Esophagus squamous epithelium (tissue), 5 donors: ENCODE measurements at regions not wholly inside any gene's neighbourhood (a gene's known extent, or its start where the extent isn't known, plus 50 kb on each side); places are given as distances from the start of the nearest gene placed in this dataset.

Experiments used
- DNase-seq: peaks from one replicate; lab custom pipeline; 2025; lab: John Stamatoyannopoulos, UW
- H3K27ac ChIP-seq, 4 donors: fragments of 200-600 bp; sonication (generic); one replicate each; pipeline ENCODE4 v1.5.1; 2016 to 2019; ENCODE audit warnings: mild to moderate bottlenecking in 1 of 4
- H3K27me3 ChIP-seq, 4 donors: fragments of 200-600 bp; sonication (generic); 1 replicate in 3 of 4; 2 replicates in 1 of 4; pipeline versions ENCODE4 v1.5.1 to v1.6.0; 2017 to 2021; ENCODE audit warnings: antibody characterized with exemption in 1 of 4
- H3K36me3 ChIP-seq, 3 donors: fragments of 200-600 bp; sonication (generic); one replicate each; pipeline ENCODE4 v1.5.1; 2016 to 2019
- H3K4me1 ChIP-seq, 3 donors: fragments of 200-600 bp; sonication (generic); one replicate each; pipeline ENCODE4 v1.5.1; 2017 to 2019
- H3K4me3 ChIP-seq, 4 donors: fragments of 200-600 bp; sonication (generic); 1 replicate in 3 of 4; 2 replicates in 1 of 4; pipeline ENCODE4 v1.5.1; 2016 to 2019; ENCODE audit warnings: mild to moderate bottlenecking in 2 of 4, moderate library complexity in 1 of 4
- H3K9me3 ChIP-seq, 3 donors: fragments of 200-600 bp; sonication (generic); one replicate each; pipeline ENCODE4 v1.5.1; 2016 to 2019
- POLR2A ChIP-seq, 4 donors: fragments of 450-650 bp; IDR thresholded peaks; one replicate each; pipeline ENCODE4 v1.6.1; 2017; ENCODE audit warnings: antibody characterized with exemption in 4 of 4, mild to moderate bottlenecking in 4 of 4, moderate library complexity in 3 of 4
- WGBS, 2 donors: methylation state at CpG; one replicate each; pipeline ENCODE4 v1.1.5; 2018; 5-methylcytosine and 5-hydroxymethylcytosine counted together
- intact Hi-C: fragments of 100-400 bp; cut with DNase I; formaldehyde crosslinking; loops from one replicate; pipeline ENCODE4 v1.15.0; 2022
- TF ChIP-seq, protein P1 (sequence below), 6 experiments: fragments of 450-650 bp in 4 of 6; fragments of 200-600 bp in 2 of 6; sonication (generic) in 2 of 6; IDR thresholded peaks; one replicate each; pipeline ENCODE4 v1.5.1; 2016 to 2019; ENCODE audit warnings: antibody characterized with exemption in 6 of 6, mild to moderate bottlenecking in 4 of 6, moderate library complexity in 4 of 6
- donor health status: DM: yes; HTN: yes; CAD: no.

DNA sequence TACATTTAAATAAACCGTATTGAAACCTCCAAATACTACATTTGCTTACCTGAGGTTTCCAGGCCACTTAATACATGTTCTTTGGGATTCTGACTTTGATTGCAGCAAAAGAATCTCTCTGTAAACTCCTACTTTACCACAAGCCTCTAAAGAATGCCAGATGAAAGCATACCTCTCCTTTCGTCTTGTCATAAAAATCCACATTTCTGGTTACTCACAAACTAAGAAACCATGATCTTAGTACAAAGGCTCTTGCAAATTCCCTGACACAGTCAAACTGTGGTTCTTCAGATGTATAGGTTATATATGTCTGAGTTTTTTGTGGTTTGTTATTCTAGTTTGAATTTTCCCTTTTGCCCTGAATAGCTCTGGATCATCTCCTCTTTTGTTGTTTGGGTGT lies 188.4 kb downstream of the RAP2B start:
- H3K36me3 ChIP-seq = no peaks in the 10 kb centered on the region
- H3K4me1 ChIP-seq = no peaks in the 10 kb centered on the region
- WGBS, 2 donors = 76 to 84% methylated on average over 2 of the region's 2 CpGs
- H3K9me3 ChIP-seq = no peaks in the 10 kb centered on the region
- no peak overlapping the region for H3K27ac ChIP-seq
- no peak overlapping the region for H3K4me3 ChIP-seq
- TF ChIP-seq POLR2A (IDR thresholded peaks at IDR 0.05) = no peak
- TF ChIP-seq, protein P1, sequence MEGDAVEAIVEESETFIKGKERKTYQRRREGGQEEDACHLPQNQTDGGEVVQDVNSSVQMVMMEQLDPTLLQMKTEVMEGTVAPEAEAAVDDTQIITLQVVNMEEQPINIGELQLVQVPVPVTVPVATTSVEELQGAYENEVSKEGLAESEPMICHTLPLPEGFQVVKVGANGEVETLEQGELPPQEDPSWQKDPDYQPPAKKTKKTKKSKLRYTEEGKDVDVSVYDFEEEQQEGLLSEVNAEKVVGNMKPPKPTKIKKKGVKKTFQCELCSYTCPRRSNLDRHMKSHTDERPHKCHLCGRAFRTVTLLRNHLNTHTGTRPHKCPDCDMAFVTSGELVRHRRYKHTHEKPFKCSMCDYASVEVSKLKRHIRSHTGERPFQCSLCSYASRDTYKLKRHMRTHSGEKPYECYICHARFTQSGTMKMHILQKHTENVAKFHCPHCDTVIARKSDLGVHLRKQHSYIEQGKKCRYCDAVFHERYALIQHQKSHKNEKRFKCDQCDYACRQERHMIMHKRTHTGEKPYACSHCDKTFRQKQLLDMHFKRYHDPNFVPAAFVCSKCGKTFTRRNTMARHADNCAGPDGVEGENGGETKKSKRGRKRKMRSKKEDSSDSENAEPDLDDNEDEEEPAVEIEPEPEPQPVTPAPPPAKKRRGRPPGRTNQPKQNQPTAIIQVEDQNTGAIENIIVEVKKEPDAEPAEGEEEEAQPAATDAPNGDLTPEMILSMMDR (IDR thresholded peaks at IDR 0.05) = no peak
- no peak for DNase-seq
- no peaks in the 10 kb centered on the region for H3K27me3 ChIP-seq
- intact Hi-C loops = no loop called here

DNA sequence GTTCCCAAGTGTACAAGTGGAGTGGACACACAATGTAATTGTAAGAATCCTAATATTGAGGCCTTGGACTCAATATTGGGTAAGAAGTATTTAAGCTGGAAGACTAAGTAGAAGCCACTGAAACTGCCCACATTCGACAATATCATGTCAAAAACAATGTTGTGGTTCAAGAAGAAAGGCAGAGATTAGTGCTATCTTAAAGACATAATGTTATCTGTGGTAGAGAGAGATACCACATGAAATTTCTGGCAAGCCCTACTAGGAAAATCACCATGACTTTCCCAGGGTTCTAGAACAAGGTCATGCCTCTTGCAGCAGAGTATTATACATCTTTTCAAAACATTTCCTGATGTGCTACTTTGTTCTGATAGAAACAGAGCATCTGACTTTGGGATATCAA lies 192.6 kb downstream of the RAP2B start:
- TF ChIP-seq, protein P1 (IDR thresholded peaks at IDR 0.05) = no peak
- TF ChIP-seq POLR2A (IDR thresholded peaks at IDR 0.05) = no peak
- H3K4me3 ChIP-seq = no peak overlapping the region
- H3K27me3 ChIP-seq = no peaks in the 10 kb centered on the region
- H3K36me3 ChIP-seq = no peaks in the 10 kb centered on the region
- intact Hi-C loops = no loop called here
- H3K4me1 ChIP-seq = no peaks in the 10 kb centered on the region
- no peak overlapping the region for H3K27ac ChIP-seq
- DNase-seq = no peak
- WGBS, 2 donors = 67 to 69% methylated on average over 1 of the region's 1 CpG
- no peaks in the 10 kb centered on the region for H3K9me3 ChIP-seq

DNA sequence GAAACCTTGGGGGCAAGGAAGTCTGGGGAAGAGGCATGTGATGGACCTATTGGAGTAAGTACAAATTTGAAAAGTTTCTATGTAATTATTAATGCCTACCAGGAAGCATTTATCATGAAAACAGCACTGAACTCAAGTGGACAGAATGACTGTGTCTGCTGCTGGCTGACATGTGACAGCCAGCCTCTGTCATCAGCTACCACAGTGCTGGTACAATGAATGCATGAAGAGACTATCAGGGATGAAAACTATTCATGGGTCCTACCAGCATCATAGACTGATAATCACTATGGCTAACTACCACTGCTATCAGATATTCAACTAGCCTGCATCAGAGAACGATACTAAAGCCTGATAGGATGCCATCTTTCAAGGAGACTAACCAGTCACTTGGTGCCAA lies 193.5 kb downstream of the RAP2B start:
- WGBS, 2 donors = 69 to 94% methylated on average over 1 of the region's 1 CpG
- H3K27ac ChIP-seq = no peak overlapping the region
- H3K4me3 ChIP-seq = no peak overlapping the region
- DNase-seq = no peak
- H3K27me3 ChIP-seq = no peaks in the 10 kb centered on the region
- H3K4me1 ChIP-seq = no peaks in the 10 kb centered on the region
- no peak for TF ChIP-seq POLR2A (IDR thresholded peaks at IDR 0.05)
- TF ChIP-seq, protein P1 (IDR thresholded peaks at IDR 0.05) = no peak
- intact Hi-C loops = no loop called here
- no peaks in the 10 kb centered on the region for H3K9me3 ChIP-seq
- no peaks in the 10 kb centered on the region for H3K36me3 ChIP-seq

DNA sequence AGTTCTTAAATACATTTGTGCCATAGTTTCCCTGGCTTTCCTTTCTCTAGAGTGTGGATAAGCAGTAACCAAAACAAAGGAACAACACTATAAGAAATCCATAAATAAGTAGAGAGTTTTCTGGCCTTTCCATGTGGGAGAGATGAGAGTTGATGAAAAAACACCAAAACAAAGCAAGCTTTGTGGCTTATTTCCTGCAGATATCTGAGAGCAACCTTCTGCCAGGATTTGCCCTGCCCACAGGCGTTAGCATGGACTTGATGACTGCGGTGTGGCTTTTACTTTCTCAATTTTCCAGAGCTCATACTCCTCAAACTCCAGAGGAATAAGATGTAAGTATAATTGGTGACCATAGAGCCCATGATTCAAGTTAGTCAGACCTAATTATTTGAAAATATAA lies 194.9 kb downstream of the RAP2B start:
- Histone ChIP-seq H3K27me3 (no peaks in the 10 kb centered on the region), H3K4me1 (no peaks in the 10 kb centered on the region), H3K4me3 (no peak overlapping the region), H3K36me3 (no peaks in the 10 kb centered on the region), H3K9me3 (no peaks in the 10 kb centered on the region), H3K27ac (no peak overlapping the region)
- WGBS, 2 donors = 62% methylated on average over 2 of the region's 2 CpGs
- intact Hi-C loops = no loop called here
- no peak for TF ChIP-seq POLR2A (IDR thresholded peaks at IDR 0.05)
- TF ChIP-seq, protein P1 (IDR thresholded peaks at IDR 0.05) = no peak
- DNase-seq = no peak

DNA sequence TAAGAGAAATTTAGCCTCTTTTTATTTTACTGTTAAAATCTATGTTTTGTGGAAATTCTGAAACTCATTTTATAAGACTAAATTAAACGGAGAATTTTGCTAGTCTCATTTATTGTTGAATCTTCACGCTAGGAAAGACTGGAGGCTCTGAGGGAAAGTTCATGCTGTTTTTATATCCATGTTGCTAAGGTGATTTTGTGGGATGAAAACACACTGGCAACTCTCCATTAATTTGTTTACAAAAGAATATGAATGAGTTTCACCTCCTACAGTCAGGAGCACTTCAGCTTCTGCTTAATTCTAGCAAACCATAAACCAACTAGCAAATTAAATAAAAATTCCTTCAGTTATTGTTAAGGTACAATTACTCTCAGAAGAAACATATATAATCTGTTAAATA lies 195.4 kb downstream of the RAP2B start:
- Histone ChIP-seq H3K27ac (no peak overlapping the region), H3K4me1 (no peaks in the 10 kb centered on the region), H3K36me3 (no peaks in the 10 kb centered on the region), H3K9me3 (no peaks in the 10 kb centered on the region), H3K4me3 (no peak overlapping the region), H3K27me3 (no peaks in the 10 kb centered on the region)
- DNase-seq = no peak
- WGBS, 2 donors = 55 to 61% methylated on average over 2 of the region's 2 CpGs
- no peak for TF ChIP-seq POLR2A (IDR thresholded peaks at IDR 0.05)
- TF ChIP-seq, protein P1 (IDR thresholded peaks at IDR 0.05) = no peak
- intact Hi-C loops = no loop called here
